SK-N-SH (cell line): ENCODE measurements at regions not wholly inside any gene's neighbourhood (a gene's known extent, or its start where the extent isn't known, plus 50 kb on each side); places are given as distances from the start of the nearest gene placed in this dataset.

Source experiments
- CTCF ChIA-PET: fragments of 300-600, 350-600 bp; formaldehyde crosslinking; extraction: SDS; loops from one replicate; lab custom pipeline; 2021; lab: Yijun Ruan, JAX
- POLR2A ChIA-PET: fragments of 350-600 bp; sonication (Branson Sonifier 250); formaldehyde crosslinking; extraction: SDS; loops from one replicate; lab custom pipeline; 2020; ENCODE audit warnings: antibody characterized with exemption, inconsistent platforms; lab: Yijun Ruan, JAX
- DNase-seq: peaks from one replicate; pipeline ENCODE4 v3.0.0; 2012
- H2AFZ ChIP-seq: fragments of 200-600 bp; sonication (generic); 2 replicates; pipeline ENCODE4 v1.8.1; 2016; ENCODE audit warnings: antibody characterized with exemption, mild to moderate bottlenecking, low read depth
- H3F3A ChIP-seq: fragments of 200-600 bp; sonication (generic); replicated peaks from 2 replicates; pipeline ENCODE3; 2016; ENCODE audit warnings: antibody characterized with exemption, mild to moderate bottlenecking; ENCODE audit not compliant: insufficient read depth
- H3K27ac ChIP-seq, 2 experiments: fragments of 200-500 bp in 1 of 2; fragments of 200-600 bp in 1 of 2; sonication (Bioruptor generic) in 1 of 2; sonication (generic), shearing (Covaris generic) in 1 of 2; 2 replicates each; pipeline versions ENCODE4 v1.5.1 to v1.6.1; 2014 to 2016; ENCODE audit warnings: low read depth in 2 of 2, inconsistent platforms in 1 of 2, low read length in 1 of 2, mild to moderate bottlenecking in 1 of 2, mixed read lengths in 1 of 2
- H3K27me3 ChIP-seq: fragments of 200-600 bp; sonication (generic), shearing (Covaris generic); 2 replicates; pipeline ENCODE4 v1.6.1; 2016; ENCODE audit warnings: mixed run types; ENCODE audit not compliant: insufficient read depth
- H3K36me3 ChIP-seq, 2 experiments: fragments of 200-500 bp in 1 of 2; fragments of 200-600 bp in 1 of 2; sonication (Bioruptor generic) in 1 of 2; sonication (generic) in 1 of 2; replicated peaks in 1 of 2; 2 replicates each; pipeline versions ENCODE3 to v1.5.1; 2014 to 2016; ENCODE audit warnings: low read length in 1 of 2, mild to moderate bottlenecking in 1 of 2; ENCODE audit not compliant: insufficient read depth in 2 of 2, control insufficient read depth in 1 of 2
- H3K4me1 ChIP-seq, 2 experiments: fragments of 200-500 bp in 1 of 2; fragments of 200-600 bp in 1 of 2; sonication (Bioruptor generic) in 1 of 2; sonication (generic), shearing (Covaris generic) in 1 of 2; 2 replicates each; pipeline versions ENCODE4 v1.5.1 to v1.6.1; 2014 to 2016; ENCODE audit warnings: low read depth in 1 of 2, low read length in 1 of 2, mixed run types in 1 of 2; ENCODE audit not compliant: insufficient read depth in 2 of 2, control insufficient read depth in 1 of 2
- H3K4me2 ChIP-seq: fragments of 200-600 bp; sonication (generic), shearing (Covaris generic); 2 replicates; pipeline ENCODE4 v1.6.1; 2017; ENCODE audit warnings: mixed run types
- H3K4me3 ChIP-seq, 2 experiments: fragments of 200-500 bp in 1 of 2; fragments of 200-600 bp in 1 of 2; sonication (Bioruptor generic) in 1 of 2; sonication (generic), shearing (Covaris generic) in 1 of 2; 2 replicates each; pipeline versions ENCODE4 v1.5.1 to v1.8.1; 2014 to 2016; ENCODE audit warnings: low read depth in 2 of 2, inconsistent platforms in 1 of 2, low read length in 1 of 2, mild to moderate bottlenecking in 1 of 2, mixed read lengths in 1 of 2, moderate library complexity in 1 of 2
- H3K79me2 ChIP-seq: fragments of 200-600 bp; sonication (generic); 2 replicates; pipeline ENCODE4 v1.8.1; 2017; ENCODE audit warnings: mild to moderate bottlenecking; ENCODE audit not compliant: insufficient read depth
- H3K9ac ChIP-seq: fragments of 200-600 bp; sonication (generic); 2 replicates; pipeline ENCODE4 v1.6.1; 2017; ENCODE audit warnings: mixed run types
- H3K9me2 ChIP-seq: fragments of 200-600 bp; sonication (generic); 2 replicates; pipeline ENCODE4 v1.6.1; 2017; ENCODE audit warnings: mixed run types
- H3K9me3 ChIP-seq: fragments of 200-600 bp; sonication (generic); 2 replicates; pipeline ENCODE4 v1.6.1; 2017; ENCODE audit warnings: mixed run types, mild to moderate bottlenecking, moderate library complexity
- H4K20me1 ChIP-seq: fragments of 200-600 bp; sonication (generic); 2 replicates; pipeline ENCODE4 v1.6.1; 2017; ENCODE audit warnings: mild to moderate bottlenecking, mixed run types; ENCODE audit not compliant: insufficient read depth
- FOXJ3 ChIP-seq: sonication (generic); formaldehyde crosslinking; IDR thresholded peaks from 2 replicates; pipeline ENCODE4 v1.5.1; 2020; ENCODE audit warnings: mild to moderate bottlenecking, missing genetic modification reagents
- FOXM1 ChIP-seq: IDR thresholded peaks from 2 replicates; pipeline ENCODE4 v1.4.0; 2012; ENCODE audit warnings: low read depth, mild to moderate bottlenecking
- GABPA ChIP-seq: IDR thresholded peaks from 2 replicates; pipeline ENCODE4 v1.4.0; 2012; ENCODE audit warnings: low read depth, mild to moderate bottlenecking
- NFIC ChIP-seq: IDR thresholded peaks from 2 replicates; pipeline ENCODE4 v1.4.0; 2012; ENCODE audit warnings: borderline replicate concordance
- RCOR1 ChIP-seq: fragments of 150-350 bp; IDR thresholded peaks from 2 replicates; pipeline ENCODE4 v1.6.1; 2017; ENCODE audit warnings: antibody characterized with exemption, low read length
- RXRA ChIP-seq: IDR thresholded peaks from 2 replicates; pipeline ENCODE4 v1.4.0; 2012; ENCODE audit warnings: low read depth, mild to moderate bottlenecking, borderline replicate concordance
- SMC3 ChIP-seq: IDR thresholded peaks from 2 replicates; pipeline ENCODE4 v1.6.1; 2012; ENCODE audit warnings: low read depth, low read length, improper control_type of control experiment
- TEAD4 ChIP-seq: IDR thresholded peaks from 2 replicates; pipeline ENCODE4 v1.4.0; 2012; ENCODE audit warnings: mild to moderate bottlenecking, borderline replicate concordance; ENCODE audit not compliant: insufficient read depth
- WGBS: methylation state at CpG from one replicate; pipeline ENCODE4 v1.1.6; 2017; ENCODE audit warnings: low lambda C conversion rate; 5-methylcytosine and 5-hydroxymethylcytosine counted together
- TF ChIP-seq, protein P1 (sequence below): fragments of 200-600 bp; sonication (generic); IDR thresholded peaks from 2 replicates; pipeline ENCODE4 v1.6.1; 2017; ENCODE audit warnings: antibody characterized with exemption, mild to moderate bottlenecking, moderate library complexity
- TF ChIP-seq, protein P2 (sequence below): IDR thresholded peaks from 2 replicates; pipeline ENCODE4 v1.4.0; 2012; ENCODE audit warnings: low read depth, borderline replicate concordance
- TF ChIP-seq, protein P3 (sequence below): IDR thresholded peaks from 2 replicates; pipeline ENCODE4 v1.4.0; 2012; ENCODE audit warnings: low read depth
- TF ChIP-seq, protein P4 (sequence below): IDR thresholded peaks from 2 replicates; pipeline ENCODE4 v1.6.1; 2012; ENCODE audit warnings: mild to moderate bottlenecking, low read depth, low read length, moderate library complexity
- TF ChIP-seq, protein P5 (sequence below): fragments of 150-350 bp; IDR thresholded peaks from 2 replicates; pipeline ENCODE4 v1.6.1; 2017; ENCODE audit warnings: antibody characterized with exemption, low read length, low read depth, borderline replicate concordance

DNA sequence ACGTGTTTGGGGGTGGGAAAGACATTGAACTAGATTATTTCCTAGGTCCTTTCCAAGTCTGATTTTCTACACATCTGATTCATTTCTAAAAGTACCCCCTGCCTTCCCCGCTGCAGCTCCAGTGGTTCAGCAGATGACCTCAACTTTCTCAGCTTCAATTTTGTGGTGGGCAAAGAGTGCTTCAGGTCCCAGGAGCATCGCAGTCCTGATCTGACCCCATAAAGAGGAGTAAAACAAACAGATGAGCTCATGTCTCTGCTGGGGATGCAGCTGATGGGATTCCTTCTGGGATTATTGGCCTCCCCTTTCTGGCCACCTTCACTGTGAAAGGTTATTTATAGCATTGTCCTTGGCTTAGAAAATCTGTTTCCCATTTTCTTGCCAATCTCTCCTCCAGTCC is 337.0 kb upstream of the PLXNA2 start:
- Histone ChIP-seq H4K20me1 (no peaks in the 10 kb centered on the region), H3K79me2 (no peaks in the 10 kb centered on the region), H3K9me2 (no peaks in the 10 kb centered on the region), H3K9me3 (no peaks in the 10 kb centered on the region)
- CTCF ChIA-PET, result no interaction called here
- TF ChIP-seq, protein P1, sequence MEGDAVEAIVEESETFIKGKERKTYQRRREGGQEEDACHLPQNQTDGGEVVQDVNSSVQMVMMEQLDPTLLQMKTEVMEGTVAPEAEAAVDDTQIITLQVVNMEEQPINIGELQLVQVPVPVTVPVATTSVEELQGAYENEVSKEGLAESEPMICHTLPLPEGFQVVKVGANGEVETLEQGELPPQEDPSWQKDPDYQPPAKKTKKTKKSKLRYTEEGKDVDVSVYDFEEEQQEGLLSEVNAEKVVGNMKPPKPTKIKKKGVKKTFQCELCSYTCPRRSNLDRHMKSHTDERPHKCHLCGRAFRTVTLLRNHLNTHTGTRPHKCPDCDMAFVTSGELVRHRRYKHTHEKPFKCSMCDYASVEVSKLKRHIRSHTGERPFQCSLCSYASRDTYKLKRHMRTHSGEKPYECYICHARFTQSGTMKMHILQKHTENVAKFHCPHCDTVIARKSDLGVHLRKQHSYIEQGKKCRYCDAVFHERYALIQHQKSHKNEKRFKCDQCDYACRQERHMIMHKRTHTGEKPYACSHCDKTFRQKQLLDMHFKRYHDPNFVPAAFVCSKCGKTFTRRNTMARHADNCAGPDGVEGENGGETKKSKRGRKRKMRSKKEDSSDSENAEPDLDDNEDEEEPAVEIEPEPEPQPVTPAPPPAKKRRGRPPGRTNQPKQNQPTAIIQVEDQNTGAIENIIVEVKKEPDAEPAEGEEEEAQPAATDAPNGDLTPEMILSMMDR, result no peak
- TF ChIP-seq GABPA (no peak), RCOR1 (no peak), FOXM1 (no peak), FOXJ3 (CRISPR knock-in tag) (no peak)
- TF ChIP-seq, protein P2, sequence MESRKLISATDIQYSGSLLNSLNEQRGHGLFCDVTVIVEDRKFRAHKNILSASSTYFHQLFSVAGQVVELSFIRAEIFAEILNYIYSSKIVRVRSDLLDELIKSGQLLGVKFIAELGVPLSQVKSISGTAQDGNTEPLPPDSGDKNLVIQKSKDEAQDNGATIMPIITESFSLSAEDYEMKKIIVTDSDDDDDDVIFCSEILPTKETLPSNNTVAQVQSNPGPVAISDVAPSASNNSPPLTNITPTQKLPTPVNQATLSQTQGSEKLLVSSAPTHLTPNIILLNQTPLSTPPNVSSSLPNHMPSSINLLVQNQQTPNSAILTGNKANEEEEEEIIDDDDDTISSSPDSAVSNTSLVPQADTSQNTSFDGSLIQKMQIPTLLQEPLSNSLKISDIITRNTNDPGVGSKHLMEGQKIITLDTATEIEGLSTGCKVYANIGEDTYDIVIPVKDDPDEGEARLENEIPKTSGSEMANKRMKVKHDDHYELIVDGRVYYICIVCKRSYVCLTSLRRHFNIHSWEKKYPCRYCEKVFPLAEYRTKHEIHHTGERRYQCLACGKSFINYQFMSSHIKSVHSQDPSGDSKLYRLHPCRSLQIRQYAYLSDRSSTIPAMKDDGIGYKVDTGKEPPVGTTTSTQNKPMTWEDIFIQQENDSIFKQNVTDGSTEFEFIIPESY, result no peak
- TF ChIP-seq, protein P3, sequence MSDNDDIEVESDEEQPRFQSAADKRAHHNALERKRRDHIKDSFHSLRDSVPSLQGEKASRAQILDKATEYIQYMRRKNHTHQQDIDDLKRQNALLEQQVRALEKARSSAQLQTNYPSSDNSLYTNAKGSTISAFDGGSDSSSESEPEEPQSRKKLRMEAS, result no peak
- TF ChIP-seq, all 33 proteins: peak for 0
- no peak for DNase-seq
- no peak overlapping the region for H3K27ac ChIP-seq
- H3K36me3 ChIP-seq, result no peaks in the 10 kb centered on the region
- no peak overlapping the region for H3K9ac ChIP-seq
- H3K4me1 ChIP-seq, result peaks cover 0 to 14% of the 10 kb centered on the region in 2 experiments; a peak in 2 of 4 replicates
- H3K4me3 ChIP-seq, result no peak overlapping the region
- 46% methylated on average over 3 of the region's 3 CpGs for WGBS
- no peaks in the 10 kb centered on the region for H3K27me3 ChIP-seq
- no peak overlapping the region for H3K4me2 ChIP-seq
- POLR2A ChIA-PET, result no interaction called here
- H2AFZ ChIP-seq, result no peak overlapping the region
- H3F3A ChIP-seq, result no peaks in the 10 kb centered on the region

DNA sequence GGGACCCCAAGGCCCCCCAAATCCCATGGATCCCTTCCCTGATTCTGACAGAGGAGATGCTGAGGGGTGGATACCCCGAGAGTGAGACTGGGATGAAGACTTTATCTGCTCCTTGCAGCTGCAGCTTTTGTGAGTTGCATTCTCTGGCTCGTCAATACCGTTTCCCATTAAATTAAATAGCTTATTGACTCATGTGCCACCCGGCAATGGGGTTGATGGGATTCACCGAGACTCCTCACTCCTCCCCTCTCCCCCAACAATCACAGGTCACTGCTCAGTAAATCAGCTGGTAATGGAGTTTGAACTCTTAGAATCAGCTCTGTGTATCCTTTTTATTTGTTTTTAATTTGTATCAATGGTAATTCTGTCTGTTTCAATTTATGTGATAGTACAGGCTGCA is 337.5 kb upstream of the PLXNA2 start:
- H3K27ac ChIP-seq, result no peak overlapping the region
- peaks cover 0 to 19% of the 10 kb centered on the region in 2 experiments; a peak in 2 of 4 replicates for H3K4me1 ChIP-seq
- no peaks in the 10 kb centered on the region for H3K9me2 ChIP-seq
- DNase-seq, result no peak
- H2AFZ ChIP-seq, result no peak overlapping the region
- no peaks in the 10 kb centered on the region for H3K79me2 ChIP-seq
- no peaks in the 10 kb centered on the region for H4K20me1 ChIP-seq
- CTCF ChIA-PET, result interaction anchor here (1.2 kb wide), 1 partner anchor 71 kb away, joined by 3 read pairs; no protein-coding TSS in a partner anchor
- H3K4me2 ChIP-seq, result no peak overlapping the region
- H3K9me3 ChIP-seq, result no peaks in the 10 kb centered on the region
- H3F3A ChIP-seq, result no peaks in the 10 kb centered on the region
- 59% methylated on average over 5 of the region's 5 CpGs for WGBS
- POLR2A ChIA-PET, result no interaction called here
- no peaks in the 10 kb centered on the region for H3K36me3 ChIP-seq
- H3K9ac ChIP-seq, result no peak overlapping the region
- H3K4me3 ChIP-seq, result no peak overlapping the region
- no peaks in the 10 kb centered on the region for H3K27me3 ChIP-seq
- TF ChIP-seq RXRA (no peak), SMC3 (no peak), FOXJ3 (CRISPR knock-in tag) (no peak), NFIC (no peak), TEAD4 (no peak)
- TF ChIP-seq, protein P4, sequence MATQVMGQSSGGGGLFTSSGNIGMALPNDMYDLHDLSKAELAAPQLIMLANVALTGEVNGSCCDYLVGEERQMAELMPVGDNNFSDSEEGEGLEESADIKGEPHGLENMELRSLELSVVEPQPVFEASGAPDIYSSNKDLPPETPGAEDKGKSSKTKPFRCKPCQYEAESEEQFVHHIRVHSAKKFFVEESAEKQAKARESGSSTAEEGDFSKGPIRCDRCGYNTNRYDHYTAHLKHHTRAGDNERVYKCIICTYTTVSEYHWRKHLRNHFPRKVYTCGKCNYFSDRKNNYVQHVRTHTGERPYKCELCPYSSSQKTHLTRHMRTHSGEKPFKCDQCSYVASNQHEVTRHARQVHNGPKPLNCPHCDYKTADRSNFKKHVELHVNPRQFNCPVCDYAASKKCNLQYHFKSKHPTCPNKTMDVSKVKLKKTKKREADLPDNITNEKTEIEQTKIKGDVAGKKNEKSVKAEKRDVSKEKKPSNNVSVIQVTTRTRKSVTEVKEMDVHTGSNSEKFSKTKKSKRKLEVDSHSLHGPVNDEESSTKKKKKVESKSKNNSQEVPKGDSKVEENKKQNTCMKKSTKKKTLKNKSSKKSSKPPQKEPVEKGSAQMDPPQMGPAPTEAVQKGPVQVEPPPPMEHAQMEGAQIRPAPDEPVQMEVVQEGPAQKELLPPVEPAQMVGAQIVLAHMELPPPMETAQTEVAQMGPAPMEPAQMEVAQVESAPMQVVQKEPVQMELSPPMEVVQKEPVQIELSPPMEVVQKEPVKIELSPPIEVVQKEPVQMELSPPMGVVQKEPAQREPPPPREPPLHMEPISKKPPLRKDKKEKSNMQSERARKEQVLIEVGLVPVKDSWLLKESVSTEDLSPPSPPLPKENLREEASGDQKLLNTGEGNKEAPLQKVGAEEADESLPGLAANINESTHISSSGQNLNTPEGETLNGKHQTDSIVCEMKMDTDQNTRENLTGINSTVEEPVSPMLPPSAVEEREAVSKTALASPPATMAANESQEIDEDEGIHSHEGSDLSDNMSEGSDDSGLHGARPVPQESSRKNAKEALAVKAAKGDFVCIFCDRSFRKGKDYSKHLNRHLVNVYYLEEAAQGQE, result no peak
- TF ChIP-seq, protein P1, result no peak
- TF ChIP-seq, protein P5, sequence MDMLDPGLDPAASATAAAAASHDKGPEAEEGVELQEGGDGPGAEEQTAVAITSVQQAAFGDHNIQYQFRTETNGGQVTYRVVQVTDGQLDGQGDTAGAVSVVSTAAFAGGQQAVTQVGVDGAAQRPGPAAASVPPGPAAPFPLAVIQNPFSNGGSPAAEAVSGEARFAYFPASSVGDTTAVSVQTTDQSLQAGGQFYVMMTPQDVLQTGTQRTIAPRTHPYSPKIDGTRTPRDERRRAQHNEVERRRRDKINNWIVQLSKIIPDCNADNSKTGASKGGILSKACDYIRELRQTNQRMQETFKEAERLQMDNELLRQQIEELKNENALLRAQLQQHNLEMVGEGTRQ, result no peak
- TF ChIP-seq, protein P3, result no peak
